Left forelimb (tissue), 1 donor: ENCODE measurements at regions not wholly inside any gene's neighbourhood (a gene's known extent, or its start where the extent isn't known, plus 50 kb on each side); places are given as distances from the start of the nearest gene placed in this dataset.

Experiments used
- DNase-seq: peaks from one replicate; pipeline ENCODE4 v3.0.0-alpha.2; 2018; ENCODE audit warnings: low spot score

GRCh38 chr10:36173364-36173763 lies 531.3 kb upstream of the FZD8 start:
- no peak for DNase-seq

- DNase-seq, result no peak
Measured at GRCh38 chr10:36171953-36172940, 530.2 kb upstream of the FZD8 start.

DNA sequence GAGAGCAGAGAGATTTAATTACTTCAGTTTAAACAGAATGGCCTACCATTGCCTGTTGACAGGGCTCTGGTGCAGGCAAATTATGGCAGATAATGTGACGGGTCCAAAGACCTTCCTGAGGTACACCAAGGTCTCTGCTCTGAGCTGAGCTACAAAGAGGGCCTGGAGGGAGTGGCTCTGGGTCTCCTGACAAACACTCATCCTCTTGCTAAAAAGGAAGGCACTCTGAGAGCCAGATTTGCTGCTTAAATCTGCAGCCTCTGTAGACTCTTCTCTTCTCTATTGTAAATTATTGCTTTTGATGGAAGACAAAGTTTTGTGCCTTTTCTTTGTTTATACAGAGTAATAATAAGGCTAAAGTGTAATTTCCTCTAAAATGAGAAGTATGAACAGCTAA lies 529.5 kb upstream of the FZD8 start:
- DNase-seq, result no peak

- no peak for DNase-seq
Measured at GRCh38 chr10:36170943-36171501, 528.9 kb upstream of the FZD8 start.

DNA sequence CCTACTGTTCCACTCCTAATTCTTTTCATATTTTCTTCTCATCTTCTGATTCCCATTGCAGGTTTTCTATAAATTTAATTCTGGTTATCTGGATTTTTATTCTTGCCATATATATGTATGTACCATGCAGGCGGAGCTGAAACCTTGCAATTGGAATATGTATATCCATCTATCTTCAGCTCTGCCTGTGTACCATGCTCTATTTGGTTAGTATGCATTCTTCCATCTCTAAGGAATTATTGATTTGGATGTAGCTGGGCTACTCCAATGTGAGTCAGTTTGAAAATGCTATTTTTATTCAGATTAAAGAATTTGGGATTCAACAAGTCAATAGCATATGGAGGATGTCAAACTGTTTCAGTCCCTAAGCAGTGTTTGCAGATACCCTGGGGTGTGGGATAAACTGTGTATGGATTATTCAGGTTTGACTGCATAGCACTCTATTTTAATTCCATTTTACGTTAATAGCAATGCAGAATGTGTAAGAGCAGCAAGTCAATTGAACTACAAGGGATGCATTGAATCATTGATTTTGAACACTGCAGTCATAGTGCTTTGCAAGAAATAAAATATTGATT lies 528.1 kb upstream of the FZD8 start:
- no peak for DNase-seq

DNA sequence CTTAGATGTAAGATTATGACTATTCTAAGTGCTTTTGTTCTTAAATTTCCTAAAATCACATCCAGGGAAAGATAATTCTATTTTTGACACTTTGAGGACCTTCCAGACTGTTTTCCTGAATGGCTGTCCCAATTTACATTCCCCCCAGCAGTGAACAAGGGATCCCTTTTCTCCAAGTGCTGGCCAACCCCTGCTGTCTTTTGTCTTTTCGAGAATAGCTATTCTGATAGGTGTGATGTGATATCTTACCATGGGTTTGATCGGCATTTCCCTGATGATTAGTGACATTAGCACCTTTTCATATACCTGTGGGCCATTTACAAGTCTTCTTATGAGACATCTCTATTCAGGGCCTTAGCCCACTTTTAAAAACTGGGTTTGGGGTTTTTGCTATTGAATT lies 526.7 kb upstream of the FZD8 start:
- no peak for DNase-seq

- no peak for DNase-seq
Measured at GRCh38 chr10:36164556-36165504, 522.7 kb upstream of the FZD8 start.

DNA sequence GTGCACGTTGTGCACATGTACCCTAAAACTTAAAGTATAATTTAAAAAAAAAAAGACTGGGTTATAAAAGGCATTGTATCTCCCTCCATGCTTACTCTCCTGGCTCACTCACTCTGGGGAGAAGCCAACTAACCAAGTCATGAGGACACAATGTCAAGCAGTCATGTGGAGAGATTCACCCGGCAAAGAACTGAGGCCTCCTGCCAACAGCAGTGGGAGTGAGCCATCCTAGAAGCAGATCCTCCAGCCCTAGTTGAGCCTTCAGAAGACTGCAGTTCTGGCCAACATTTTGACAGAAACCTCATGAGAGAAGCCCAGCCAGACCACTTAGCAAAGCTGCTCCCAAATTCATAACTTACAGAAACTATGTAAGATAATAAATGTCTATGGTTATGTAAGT lies 521.7 kb upstream of the FZD8 start:
- no peak for DNase-seq

- no peak for DNase-seq
Measured at GRCh38 chr10:36157486-36157885, 515.4 kb upstream of the FZD8 start.

DNA sequence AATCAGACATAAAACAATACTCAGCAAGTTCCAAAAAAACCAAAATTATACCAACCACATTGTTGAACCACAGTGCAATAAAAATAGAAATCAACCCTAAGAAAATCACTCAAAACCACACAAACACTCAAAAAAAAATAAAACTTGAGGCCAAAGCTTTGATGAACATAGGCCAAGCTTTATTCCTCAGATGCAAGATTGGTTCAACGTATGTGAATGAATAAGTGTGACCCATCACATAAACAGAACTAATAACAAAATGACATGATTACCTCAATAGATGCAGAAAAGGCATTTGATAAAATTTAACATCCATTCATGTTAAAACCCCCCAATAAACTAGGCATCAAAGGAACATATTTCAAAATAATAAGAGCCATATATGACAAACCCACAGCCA lies 506.1 kb upstream of the FZD8 start:
- DNase-seq, result no peak

- DNase-seq, result no peak
Measured at GRCh38 chr10:36147529-36147928, 505.4 kb upstream of the FZD8 start.

- DNase-seq, result no peak
Measured at GRCh38 chr10:36141856-36142560, 499.9 kb upstream of the FZD8 start.

DNA sequence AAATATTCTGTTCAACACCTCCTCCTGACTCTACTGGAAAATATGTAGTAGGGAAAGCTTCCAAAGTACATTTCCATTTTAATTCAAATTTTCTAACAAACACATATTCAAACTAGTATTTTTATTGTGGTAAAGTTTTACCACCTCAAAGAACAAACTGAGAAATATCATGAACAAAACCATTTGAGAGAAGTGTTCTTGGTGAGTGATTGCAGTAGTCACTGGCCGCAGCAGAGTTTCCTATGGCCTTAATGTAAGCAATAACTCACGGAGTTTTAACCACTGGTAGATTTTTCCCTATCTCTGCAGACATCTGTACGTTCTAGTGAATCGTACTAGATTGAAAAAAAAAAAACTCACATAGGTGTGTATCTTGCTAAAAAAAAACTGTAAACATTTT lies 487.0 kb upstream of the FZD8 start:
- no peak for DNase-seq

- no peak for DNase-seq
Measured at GRCh38 chr10:36126076-36126475, 484.0 kb upstream of the FZD8 start.

DNA sequence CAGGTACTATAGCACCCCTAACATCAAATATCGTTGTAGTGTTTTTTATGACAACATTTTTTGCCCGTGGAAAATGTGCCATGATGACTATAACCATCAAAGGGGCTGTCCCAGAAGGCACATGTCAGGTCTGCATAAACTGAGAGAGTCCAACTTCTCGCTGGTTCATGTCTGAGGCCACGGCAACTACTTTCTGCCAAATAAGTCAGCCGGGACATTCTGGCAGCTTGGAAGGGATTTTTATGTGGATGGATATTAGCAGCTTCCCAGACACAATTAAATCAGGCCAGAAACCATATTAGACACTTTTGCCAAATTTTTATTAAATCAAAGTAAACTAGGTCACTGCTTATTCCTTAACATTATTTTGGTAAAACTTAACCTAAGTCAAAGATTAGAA lies 477.4 kb upstream of the FZD8 start:
- no peak for DNase-seq

DNA sequence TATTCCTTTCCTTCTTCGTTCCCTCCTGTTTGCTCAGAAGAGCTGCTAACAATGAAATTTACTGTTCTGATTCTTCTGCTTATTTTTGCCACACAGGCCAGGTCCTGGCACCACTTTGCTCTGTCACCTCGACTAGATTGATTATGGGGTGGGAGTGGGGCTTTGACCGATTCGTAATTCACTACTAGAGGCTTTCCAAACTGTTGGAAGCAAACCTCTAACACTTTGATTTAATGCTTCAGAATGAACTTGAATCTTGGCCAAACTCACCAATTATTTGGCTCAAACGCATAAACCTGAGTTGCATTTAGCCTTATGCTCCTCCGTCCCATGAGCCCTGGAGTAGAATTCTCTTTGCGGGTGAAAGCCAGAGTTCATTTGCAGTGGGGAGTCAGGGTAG lies 476.2 kb upstream of the FZD8 start:
- no peak for DNase-seq

DNA sequence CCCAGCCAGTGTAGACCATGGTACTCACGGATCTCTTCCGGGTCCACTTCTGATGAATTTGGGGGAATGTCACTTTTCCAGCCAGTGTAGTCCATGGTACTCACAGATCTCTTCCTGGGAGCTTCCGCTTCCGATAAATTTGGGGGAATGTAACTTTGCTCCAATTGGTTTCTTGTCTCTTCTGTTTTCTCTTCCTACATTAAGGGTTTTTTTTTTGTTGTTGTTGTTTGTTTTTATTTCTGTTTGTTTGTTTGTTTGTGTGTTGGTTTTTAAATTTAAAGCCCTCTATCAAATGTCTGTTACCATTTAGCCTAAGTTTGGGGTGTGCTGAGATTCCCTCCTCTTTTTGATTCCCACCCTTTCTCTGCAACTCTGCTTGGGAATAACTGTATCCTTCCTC lies 475.8 kb upstream of the FZD8 start:
- no peak for DNase-seq

DNA sequence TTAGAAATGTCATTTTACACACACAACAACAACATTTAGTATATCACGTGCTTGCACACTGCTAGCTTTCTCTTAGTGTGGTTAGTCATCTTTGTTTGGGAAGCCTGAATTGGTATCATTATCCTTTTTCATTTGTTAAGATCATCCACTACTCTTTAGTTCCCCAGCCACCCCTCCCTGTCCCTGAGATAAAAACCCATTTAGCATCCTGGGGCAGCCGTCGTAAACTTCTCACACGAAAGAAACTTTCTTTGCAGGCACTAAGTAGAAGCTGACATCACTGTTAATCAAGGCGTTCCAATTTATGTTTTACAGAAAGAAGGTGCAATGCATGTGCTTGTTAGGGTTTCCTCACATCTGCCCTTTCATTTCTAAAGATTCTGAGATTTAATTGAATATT lies 475.1 kb upstream of the FZD8 start:
- no peak for DNase-seq

DNA sequence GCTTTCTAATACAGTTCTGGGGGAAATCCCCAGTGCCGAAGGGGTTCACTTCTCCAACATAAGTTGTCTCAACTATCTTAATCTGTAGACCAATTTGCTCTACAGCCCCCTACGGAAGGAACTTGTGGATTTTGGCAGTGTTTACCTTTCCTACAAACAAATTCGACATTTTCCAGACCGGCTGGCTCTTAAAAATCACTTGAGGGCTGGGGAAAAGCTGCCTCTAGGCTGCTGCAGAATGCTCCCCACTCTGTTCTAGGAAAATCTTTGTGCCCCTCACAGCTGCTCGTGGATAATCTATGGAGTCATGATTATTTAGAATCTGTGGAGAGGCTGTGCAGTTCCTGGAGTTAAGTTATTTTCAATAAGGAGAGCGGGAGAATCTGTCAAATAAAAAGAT lies 474.6 kb upstream of the FZD8 start:
- no peak for DNase-seq

DNA sequence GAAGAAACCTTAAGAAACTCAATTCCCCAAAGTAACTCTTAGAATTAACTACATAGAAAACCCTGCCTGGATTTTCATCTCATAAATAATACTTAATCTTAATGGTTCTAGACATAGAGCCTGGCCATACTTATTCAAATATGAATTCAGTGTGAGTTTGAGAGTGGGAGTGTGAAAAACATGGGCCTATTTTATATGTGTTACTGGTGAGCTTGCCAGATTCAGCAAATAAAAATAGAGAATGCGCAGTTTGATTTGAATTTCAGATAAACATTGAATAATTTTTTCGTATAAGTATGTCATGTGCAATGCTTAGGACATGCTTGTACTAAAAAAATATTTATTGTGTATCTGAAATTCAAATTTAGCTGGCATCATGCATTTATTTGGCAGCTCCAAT lies 473.9 kb upstream of the FZD8 start:
- DNase-seq, result no peak

GRCh38 chr10:36115364-36115763 lies 473.3 kb upstream of the FZD8 start:
- no peak for DNase-seq

- no peak for DNase-seq
Measured at GRCh38 chr10:36114913-36115312, 472.8 kb upstream of the FZD8 start.
